GM18519 (cell line): ENCODE measurements at regions not wholly inside any gene's neighbourhood (a gene's known extent, or its start where the extent isn't known, plus 50 kb on each side); places are given as distances from the start of the nearest gene placed in this dataset.
"Not testable (repeated sequence)": the region's sequence is repeated elsewhere in the genome, so short reads cannot be mapped to it uniquely, and the experiment has no call there.

ENCODE experiments used
- ATAC-seq: cut with Tn5 transposase; IDR thresholded peaks from one replicate; pipeline ENCODE4 v1.9.1; 2021; ENCODE audit warnings: mild to moderate bottlenecking, moderate library complexity; ENCODE audit not compliant: unreplicated experiment, low FRiP score

DNA sequence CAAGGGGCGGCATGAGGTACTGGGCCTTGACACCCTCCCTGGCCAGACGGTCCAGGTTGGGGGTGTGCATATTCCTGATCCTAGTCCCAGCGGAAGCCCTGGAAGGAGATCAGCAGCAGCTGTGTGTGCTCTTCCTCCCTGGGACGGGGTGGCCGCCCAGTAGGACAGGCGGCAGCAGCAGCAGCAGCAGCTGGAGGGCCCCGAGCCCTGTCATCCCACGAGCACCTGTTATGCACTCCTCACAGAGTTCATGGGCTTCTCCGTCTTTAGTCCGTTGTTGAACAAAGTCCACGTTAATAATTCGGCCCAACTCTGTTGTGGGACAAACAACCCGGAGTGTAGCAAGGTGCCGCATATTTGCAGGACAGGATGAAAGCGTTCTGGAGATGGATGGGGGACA, 205.6 kb downstream of the OTOP1 start:
- not testable (repeated sequence) for ATAC-seq

DNA sequence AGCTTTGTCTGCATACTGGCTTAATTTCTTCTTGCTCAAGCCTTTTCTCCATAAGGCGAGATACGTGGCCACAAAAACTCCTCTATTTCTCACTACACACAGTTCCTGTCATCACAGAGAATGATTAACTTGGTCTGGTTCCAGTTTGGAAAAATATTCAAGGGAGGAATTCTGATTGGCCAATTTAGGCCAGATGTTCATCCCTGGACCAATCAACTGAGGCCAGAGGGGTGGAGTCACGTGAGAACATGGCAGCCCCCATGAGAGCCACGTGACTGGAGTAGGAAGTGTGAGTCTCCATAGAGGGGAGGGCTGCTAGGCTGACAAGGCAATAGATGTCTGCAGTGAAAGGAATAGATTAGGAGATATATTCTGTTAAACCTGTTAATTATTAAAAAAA, 200.0 kb downstream of the OTOP1 start:
- ATAC-seq, result not testable (repeated sequence)

DNA sequence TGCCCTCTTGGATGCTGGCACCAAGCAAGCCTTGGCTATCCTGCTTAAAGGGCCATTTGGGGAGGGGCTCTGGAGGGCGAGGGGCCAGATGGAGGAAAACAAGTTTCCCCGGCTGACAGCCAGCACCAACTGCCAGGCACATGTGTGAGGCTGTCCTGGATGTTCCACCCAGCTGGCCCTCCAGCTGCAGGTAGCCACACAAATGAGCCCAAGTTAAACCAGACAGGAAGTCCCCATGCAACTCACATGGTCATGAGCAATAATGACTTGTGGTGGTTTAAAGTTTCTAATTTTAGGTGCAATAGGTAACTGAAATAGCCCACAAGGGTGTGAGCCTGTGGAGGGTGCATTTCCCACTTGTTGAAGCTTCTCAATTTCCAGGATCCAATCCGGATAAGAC, 198.0 kb downstream of the OTOP1 start:
- ATAC-seq, result not testable (repeated sequence)

DNA sequence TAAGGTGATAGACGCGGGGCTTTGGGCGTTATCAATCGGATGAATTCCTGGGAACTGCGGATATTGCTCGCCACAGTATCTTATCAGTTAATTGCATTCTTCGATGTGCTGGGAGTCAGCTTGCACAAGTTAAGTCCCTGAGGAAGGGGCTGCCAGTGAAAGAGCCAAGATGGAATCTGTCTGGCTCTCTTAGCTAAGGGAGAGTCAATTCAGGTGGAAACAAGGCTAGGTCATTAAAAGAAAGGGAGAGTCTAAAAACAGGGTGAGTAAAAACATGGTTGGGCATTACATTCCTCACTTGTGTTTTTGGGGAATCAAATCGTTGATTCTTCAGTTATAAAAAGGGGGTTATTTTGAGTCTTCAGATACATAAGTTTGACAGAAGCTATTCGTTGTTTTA, 196.2 kb downstream of the OTOP1 start:
- ATAC-seq, result not testable (repeated sequence)

DNA sequence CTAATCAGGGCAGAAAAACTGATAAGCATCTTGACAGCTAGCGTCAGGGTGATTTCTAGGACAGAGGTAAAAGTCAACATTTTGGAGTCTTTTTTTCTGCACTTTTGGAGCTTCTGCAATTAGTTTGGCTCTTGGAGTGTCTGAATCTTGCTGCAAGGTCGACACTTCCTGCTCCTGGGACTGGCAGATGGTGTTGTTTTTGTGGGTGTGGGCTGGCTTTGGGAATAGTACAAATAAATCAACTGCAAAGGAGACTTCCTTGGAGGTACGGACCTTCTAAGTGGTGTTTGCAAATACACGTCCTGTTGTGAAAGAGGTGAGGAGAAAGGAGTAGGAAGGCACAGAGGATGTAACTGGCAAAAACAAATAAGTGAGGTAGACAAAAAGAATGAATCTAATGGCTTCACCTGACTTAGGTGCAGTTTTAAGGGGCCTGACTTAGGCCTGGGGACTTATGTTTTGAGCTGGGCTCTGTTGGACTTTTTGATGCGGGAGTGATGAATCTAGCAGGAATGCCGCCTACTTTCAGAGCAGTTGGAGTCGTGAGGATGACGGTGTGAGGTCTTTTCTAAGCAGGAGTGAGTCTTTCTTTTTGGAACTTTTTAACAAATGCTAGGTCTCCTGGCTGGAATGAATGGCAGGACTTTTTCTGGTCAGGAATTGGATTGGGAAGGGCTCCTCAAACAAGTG, 195.1 kb downstream of the OTOP1 start:
- not testable (repeated sequence) for ATAC-seq

DNA sequence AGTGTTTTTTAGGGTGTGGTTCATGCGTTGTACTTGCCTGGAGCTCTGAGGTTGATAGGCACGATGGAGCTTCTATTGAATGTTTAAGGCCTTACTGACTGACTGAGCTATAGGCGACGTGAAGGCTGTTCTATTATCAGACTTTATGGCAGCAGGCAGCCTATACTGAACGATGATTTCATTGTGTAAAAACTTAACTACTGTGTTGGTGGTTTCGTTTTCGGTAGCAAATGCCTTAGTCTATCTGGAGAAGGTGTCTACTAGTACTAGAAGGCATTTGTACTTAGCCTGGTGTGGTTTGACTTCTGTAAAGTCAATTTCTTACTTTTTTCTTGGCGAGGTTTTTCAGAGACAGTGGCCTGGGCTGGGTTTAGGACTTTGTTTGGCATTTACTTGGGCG, 194.4 kb downstream of the OTOP1 start:
- not testable (repeated sequence) for ATAC-seq

DNA sequence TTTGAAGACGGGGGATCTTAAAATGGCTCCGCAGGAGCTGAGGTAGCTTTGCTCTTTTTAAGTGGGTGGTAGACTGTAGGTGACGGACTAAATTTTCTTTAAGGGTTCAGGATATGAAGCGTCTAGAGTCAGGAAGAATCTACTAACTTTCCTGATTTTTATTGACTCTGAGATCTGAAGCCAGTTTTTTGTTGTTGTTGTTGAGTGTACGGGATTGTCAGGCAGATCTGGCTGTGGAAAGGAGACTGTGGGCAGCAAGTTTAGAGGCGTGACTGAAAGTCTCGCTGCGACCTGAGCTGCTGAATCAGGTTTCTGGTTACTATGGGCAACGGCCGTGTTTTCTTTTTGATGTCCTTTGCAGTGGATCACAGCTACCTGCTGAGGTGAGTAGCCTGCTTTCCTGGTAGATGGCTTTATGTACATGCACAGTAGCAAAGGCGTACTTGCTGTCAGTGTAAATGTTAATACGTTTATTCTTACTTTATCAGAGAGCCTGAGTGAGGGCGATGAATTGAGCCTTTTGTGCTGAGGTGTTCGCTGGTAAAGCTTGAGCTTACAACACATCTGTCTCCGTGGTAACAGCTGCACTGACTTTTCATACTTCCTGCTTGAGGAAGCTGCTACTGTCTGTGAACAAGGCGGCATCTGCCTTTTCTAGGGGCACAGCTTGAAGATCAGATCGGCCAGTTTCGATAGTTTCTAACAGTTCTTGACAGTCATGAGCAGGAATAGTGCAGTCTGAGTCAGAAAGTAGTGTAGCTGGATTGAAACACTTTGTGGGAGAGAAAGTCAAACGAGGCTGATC, 193.7 kb downstream of the OTOP1 start:
- ATAC-seq, result not testable (repeated sequence)

DNA sequence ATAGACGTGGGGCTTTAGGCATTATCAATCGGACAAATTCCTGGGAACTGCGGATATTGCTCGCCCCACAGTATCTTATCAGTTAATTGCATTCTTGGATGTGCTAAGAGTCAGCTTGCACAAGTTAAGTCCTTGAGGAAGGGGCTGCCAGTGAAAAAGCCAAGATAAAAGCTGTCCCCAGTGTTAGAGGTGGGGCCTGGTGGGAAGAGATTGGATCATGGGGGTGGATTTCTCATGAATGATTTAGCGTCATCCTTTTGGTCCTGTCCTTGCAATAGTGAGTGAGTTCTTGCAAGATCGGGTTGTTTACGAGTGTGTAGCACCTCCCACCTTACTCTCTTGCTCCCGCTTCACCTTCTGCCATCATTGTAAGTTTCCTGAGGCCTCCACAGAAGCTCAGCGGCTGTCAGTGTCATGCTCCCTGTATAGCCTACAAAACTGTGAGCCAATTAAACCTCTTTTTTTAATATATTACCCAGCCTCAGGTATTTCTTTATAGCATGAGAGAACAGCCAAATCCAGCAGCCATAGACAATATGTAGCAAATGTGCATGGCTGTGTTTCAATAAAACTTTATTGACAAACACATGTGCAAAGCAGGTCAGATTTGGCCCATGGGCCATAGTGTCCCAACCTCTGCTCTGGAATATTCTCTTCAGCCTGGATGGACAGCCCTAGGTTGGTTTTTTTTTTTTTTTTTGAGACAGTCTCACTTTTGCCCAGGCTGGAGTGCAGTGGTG, 189.2 kb downstream of the OTOP1 start:
- not testable (repeated sequence) for ATAC-seq

DNA sequence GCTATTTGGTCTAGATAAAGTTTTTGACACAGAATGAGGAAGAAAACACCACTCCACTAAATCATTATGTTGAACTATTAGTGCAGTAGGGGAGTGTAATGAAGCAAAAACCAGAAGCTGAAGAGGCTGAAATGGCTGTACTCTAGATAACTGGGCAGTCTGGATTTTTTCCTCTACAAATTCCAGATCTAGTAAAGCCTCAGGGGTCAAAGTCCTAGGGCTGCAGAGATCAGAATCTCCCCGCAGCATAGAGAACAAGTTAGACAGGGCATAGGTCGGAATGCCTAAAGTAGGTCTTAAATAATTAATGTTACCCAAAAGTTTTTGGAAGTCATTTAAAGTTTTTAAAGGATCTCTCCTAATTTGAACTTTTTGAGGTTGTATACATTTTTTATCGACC, 180.9 kb downstream of the OTOP1 start:
- not testable (repeated sequence) for ATAC-seq

DNA sequence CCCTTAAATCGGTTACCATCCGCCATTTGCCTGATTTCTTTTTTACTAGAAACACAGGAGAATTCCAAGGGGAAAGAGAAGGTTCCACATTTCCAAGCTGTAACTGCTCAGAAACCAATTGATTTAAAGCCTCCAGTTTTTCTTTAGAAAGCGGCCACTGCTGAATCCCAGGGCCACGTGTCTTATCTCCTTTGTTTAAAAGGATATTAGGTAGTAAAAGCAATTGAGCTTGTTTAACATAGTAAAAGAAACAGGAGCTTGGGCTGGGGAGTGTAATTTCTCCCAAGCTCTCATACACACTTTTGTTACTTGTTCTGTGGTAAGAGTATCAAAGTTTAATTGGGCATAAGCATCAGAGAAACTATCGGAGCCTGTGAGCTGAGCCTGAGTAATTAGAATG, 180.0 kb downstream of the OTOP1 start:
- not testable (repeated sequence) for ATAC-seq

DNA sequence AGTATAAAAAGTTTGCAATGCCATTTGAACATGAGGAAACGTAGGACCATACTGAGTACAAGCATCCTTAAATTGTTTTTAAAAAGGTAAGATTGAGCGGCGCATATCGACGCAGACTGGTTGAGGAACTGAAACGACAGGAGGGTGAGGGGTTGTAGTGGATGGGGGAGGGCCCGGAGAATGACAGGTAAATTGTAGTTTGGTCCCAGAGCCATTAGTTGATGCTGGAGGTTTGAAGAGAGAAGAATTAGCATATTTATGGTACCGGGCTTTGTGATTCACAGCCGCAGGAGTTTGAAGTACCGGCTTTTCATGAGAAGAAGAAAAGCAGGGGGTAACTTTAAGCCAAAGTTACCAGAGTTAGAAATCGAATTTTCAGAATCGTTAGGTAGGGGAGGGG, 179.5 kb downstream of the OTOP1 start:
- ATAC-seq, result not testable (repeated sequence)

DNA sequence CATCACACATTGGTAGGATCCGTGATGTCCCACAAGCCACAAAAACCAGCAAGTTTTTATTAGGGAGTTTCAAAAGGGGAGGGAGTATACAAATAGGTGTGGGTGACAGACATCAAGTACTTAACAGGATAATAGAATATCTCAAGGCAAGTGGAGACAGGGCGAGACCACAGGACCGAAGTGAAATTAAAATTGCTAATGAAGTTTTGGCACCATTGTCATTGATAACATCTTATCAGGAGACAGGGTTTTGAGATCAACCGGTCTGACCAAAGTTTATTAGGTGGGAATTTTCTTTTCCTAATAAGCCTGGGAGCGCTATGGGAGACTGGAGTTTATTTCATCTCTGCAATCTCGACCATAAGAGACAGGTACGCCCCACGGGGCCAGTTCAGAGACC, 178.5 kb downstream of the OTOP1 start:
- ATAC-seq, result not testable (repeated sequence)

DNA sequence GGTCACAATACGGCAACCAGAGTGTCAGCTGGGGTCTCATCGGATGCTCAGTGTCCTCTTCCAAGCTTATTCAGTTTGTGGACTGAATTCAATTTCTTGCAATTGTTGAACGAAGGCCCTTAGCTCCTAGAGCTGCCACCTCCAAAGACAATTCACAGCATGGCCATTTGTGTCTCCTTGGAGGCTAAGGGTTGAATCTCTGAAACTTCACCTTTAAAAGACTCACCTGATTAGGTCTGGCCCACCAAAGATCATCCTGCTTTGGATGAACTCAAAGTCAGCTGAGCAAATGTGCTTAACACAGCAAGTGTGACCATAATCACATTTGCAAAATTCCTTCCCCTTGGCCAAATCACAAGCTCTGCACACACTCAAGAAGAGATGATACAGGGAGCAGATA, 175.9 kb downstream of the OTOP1 start:
- ATAC-seq, result not testable (repeated sequence)

DNA sequence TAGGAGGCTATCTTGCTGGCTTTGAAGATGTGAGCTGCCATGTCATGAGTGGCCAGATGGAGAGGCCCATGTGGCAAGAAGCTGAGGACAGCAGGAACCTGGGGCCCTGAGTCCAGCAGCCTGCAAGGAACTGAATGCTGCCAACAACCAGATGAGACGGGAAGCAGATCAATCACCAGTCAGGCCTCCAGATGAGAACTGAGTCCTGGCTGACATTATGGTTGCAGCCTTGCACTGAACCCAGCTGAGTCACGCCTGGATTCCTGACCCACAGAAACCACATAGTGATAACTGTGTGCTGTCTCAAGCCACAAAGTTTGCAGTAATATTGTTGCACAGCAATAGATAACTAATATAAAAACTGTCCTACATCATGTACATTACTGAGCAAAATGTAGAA, 173.8 kb downstream of the OTOP1 start:
- ATAC-seq, result not testable (repeated sequence)

DNA sequence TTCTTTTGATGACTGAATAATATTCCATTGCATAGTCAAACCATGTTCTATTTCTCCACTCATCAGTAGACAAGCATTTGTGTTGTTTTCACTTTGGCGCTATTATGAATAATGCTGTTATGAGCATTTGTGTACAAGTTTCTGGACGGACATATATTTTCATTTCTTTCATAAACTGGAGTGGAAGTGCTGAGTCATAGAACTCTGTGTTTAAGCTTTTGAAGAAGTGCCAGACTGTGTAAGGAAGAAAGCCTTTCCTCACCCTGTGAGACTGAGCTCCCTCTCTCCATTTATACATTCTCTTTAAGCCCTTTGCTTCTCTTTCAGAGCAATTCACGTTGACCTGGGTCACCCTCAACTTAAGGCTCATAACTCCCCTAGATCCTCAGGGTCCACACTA, 169.5 kb downstream of the OTOP1 start:
- not testable (repeated sequence) for ATAC-seq

DNA sequence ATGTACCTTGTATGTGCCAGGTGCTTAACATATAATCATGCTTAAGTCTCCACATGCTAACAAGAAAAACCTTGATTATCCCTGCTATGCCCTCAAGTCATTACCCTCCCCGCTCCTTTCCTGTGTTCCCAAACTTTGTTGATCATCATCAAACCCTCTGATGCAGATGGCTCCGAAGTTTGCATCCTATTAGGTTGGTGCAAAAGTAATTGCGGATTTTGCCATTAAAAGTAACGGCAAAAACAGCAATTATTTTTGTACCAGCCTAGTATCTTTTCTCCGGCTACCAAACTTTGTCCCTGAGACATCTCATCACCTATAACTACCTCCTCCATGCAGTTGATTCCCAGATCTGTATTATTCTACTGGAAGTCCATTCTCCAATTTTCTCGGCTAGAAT, 142.6 kb downstream of the OTOP1 start:
- not testable (repeated sequence) for ATAC-seq

DNA sequence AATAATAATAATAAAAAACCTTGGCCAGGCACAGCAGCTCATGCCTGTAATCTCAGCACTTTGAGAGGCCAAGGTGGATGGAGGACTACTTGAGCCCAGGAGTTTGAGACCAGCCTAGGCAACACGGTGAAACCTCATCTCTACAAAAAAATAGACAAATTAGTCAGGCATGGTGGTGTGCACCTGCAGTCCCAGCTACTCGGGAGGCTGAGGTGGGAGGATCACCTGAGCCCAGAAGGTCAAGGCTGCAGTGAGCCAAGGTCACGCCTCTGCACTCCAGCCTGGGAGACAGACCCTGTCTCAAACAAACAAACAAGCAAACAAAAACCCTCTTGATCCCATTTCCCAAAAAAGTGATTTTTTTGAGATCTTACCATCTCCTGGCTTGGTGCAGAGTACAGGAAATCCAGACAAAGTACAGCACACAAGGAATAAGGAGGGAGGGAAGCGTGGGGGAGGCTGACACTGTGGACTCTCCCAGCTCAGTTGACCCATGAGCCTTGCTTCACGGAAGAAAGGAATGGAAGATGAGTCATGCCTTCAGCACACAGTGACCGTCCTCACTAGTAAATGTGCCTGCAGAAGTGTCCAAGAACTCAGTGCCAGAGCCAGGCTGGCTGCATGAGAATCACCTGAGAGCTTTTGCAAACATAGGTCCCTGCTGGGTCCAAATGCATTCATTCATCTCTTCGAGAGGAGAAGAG, 136.9 kb downstream of the OTOP1 start:
- ATAC-seq, result not testable (repeated sequence)

DNA sequence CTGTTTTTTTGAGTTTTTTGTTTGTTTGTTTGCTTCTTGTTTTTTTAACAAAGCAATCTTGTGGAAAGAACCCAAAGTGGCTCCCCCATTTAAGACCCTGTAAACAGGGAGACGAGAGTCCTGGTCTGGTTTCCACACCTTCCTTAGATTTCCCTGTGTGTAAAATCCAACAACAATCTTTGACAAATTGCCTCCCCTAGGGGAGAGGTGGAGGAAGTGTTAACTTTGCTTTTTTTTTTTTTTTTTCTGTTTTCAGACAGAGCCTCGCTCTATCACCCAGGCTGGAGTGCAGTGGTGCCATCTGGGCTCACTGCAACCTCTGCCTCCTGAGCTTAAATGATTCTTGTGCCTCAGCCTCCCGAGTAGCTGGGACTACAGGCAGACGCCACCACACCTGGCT, 136.0 kb downstream of the OTOP1 start:
- not testable (repeated sequence) for ATAC-seq

DNA sequence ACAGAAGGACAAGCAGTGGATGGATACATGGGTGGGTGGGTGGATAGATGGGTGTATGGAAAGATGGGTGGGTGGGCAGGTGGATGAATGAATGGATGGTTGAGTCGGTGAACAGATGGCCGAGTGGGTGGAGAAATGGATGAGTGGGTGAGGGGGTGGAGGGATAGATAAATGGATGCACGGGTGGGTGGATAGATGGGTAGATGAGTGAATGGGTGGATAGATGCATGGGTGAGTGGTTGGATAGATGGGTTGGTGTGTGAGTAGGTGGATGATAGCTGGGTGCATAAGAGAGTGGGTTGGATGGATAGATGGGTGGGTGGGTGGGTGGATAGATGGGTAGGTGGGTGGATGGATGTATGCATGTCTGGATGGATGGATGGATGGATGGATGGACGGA, 134.6 kb downstream of the OTOP1 start:
- not testable (repeated sequence) for ATAC-seq

DNA sequence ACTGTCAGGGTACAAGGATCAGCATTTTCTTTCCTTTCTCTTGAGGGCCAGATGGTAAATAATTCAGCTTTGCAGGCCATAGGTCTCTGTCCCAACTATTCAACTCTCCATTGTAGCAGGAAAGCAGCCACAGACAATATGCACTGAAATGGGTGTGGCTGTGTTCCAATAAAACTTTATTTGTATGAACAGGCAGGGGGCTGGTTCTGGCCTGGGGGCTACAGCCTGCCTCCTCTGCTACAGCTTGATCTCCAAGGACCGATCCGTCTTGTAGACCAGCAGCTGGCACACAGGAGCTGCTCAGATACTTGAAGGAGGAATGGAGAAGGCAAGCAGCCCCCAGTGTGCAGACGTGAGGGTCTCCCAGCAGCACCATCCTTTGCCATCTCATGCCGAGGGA, 127.1 kb downstream of the OTOP1 start:
- not testable (repeated sequence) for ATAC-seq
